ENCODE measurements at regions not wholly inside any gene's neighbourhood (a gene's known extent, or its start where the extent isn't known, plus 50 kb on each side); places are given as distances from the start of the nearest gene placed in this dataset.

DNA sequence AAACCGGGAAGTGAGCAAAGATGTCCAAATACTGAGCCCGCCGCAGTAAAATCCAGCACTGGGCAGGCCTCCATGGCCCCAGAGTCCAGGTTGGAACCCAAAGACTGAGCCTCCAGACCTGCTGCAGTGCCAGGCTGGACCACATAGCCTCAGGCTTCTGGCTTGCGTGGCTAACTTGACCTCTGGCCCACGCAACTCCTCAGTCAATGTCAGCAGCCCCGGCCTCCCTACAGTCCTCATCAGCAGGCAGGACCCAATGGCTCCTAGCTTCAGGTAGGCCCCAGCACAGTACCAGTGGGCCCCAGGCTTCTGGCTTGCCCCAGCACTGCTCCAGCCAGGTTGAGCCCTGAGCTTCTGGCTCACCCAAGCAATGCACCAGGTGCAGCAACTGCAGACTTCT, 245.1 kb upstream of the AFDN start:
- TF ChIP-seq, protein P1, sequence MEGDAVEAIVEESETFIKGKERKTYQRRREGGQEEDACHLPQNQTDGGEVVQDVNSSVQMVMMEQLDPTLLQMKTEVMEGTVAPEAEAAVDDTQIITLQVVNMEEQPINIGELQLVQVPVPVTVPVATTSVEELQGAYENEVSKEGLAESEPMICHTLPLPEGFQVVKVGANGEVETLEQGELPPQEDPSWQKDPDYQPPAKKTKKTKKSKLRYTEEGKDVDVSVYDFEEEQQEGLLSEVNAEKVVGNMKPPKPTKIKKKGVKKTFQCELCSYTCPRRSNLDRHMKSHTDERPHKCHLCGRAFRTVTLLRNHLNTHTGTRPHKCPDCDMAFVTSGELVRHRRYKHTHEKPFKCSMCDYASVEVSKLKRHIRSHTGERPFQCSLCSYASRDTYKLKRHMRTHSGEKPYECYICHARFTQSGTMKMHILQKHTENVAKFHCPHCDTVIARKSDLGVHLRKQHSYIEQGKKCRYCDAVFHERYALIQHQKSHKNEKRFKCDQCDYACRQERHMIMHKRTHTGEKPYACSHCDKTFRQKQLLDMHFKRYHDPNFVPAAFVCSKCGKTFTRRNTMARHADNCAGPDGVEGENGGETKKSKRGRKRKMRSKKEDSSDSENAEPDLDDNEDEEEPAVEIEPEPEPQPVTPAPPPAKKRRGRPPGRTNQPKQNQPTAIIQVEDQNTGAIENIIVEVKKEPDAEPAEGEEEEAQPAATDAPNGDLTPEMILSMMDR (IDR thresholded peaks at IDR 0.05; ENCODE audit: low read depth, low read length, poor library complexity, severe bottlenecking), result no peak
- TF ChIP-seq EZH2phosphoT487 (IDR thresholded peaks at IDR 0.05; ENCODE audit: borderline replicate concordance, low read length), result no peak

Data from DOHH2 (cell line).